HG03520 (cell line): ENCODE measurements at regions not wholly inside any gene's neighbourhood (a gene's known extent, or its start where the extent isn't known, plus 50 kb on each side); places are given as distances from the start of the nearest gene placed in this dataset.

Experiments used
- ATAC-seq: cut with Tn5 transposase; IDR thresholded peaks from one replicate; pipeline ENCODE4 v1.9.1; 2021; ENCODE audit warnings: mild to moderate bottlenecking, moderate library complexity; ENCODE audit not compliant: unreplicated experiment

DNA sequence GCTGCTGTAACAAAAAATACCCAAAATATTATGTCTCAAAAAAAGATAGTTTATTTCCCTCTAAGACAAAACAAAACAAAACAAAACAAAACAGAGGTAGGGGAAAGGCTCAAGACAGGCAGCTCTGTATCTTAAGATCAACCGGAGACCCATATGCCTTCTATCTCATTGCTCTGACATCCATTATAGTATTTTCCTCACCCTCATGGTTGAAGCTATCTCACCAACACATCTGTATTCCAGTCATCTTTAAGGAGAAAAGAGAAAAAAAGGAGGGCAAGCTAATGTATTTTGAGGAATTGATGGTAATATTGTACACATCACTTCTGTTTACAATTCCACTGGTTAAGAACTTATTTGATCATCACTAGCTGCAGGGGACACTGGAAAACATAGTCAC, 239.7 kb downstream of the ICOS start:
- no peak for ATAC-seq

GRCh38 chr2:204177251-204177976, 240.9 kb downstream of the ICOS start:
- peak; percentile 27 for ATAC-seq

- ATAC-seq: peak; percentile 76
Measured at GRCh38 chr2:204177977-204178522, 241.5 kb downstream of the ICOS start.

GRCh38 chr2:204180649-204181048, 244.1 kb downstream of the ICOS start:
- ATAC-seq: no peak

GRCh38 chr2:204183608-204184007, 247.0 kb downstream of the ICOS start:
- no peak for ATAC-seq

DNA sequence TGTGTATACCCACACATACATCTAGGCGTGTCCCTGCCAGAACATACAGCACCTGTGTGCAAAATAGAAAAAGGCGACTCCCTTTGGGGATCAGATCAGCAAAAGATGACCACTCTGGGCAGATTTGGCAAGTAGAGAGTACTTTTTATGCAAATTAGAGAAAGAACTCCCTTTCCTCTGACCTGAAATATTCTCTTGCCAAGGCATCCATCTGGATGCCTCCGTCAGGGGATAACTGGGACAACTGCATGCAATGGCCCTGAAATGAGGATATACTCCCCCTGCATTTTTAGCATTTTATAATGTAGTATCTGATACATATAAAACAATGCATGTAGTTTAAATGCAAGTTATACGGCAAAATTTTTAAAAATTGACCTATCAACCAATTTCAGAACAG, 247.7 kb downstream of the ICOS start:
- no peak for ATAC-seq

DNA sequence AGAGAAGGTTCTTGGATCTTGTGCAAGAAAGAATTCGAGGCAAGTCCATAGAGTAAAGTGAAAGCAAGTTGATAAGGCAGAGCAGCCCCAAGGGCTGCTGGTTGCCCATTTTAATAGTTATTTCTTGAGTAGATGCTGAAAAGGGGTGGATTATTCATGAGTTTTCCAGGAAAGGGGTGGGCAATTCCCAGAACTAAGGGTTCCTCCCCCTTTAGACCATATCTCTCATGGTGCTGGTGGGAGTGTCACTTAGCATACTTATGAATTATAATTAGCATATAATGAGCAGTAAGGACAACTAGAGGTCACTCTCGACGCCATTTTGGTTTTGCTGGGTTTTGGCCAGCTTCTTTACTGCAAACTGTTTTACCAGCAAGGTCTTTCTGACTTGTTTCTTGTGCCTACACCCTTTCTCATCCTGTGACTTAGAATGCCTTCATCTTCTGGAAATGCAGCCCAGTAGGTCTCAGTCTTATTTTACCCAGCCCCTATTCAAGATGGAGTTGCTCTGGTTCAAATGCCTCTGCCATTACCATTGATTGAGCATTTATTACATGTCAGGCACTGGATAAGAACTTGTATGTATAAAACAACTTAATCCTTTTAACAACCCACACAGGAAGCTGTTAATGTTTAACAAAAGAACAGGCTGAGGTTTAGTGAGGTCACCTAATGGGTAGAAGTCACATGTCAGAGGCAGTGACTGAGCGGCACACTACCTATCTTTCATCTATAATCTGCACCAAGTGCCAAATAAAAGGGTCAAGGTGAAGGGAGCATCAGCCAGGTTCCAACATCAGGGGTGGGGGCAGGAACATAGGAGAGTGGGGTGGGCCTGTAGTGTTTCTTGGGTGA, 250.9 kb downstream of the ICOS start:
- ATAC-seq: no peak

- ATAC-seq: no peak
Measured at GRCh38 chr2:204191574-204191973, 255.0 kb downstream of the ICOS start.

DNA sequence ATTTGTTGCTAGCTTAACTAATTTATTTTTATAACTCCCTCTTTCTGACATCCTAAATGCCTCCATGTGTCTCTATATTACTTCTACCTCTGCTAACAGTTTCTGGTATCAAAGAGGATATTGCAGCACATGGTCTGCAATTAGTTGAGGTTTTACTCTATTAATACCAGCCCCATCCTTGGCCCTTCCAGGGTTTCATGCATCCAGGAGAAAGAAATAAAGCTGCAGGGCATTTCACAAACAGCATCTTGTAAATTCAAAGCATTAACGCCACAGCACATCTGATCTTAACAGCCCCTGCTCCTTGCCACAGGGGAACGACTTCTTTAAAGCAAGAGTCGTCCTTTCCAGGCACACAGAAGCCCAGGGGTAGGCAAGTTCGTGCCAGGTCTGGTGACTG, 258.9 kb downstream of the ICOS start:
- ATAC-seq: no peak

DNA sequence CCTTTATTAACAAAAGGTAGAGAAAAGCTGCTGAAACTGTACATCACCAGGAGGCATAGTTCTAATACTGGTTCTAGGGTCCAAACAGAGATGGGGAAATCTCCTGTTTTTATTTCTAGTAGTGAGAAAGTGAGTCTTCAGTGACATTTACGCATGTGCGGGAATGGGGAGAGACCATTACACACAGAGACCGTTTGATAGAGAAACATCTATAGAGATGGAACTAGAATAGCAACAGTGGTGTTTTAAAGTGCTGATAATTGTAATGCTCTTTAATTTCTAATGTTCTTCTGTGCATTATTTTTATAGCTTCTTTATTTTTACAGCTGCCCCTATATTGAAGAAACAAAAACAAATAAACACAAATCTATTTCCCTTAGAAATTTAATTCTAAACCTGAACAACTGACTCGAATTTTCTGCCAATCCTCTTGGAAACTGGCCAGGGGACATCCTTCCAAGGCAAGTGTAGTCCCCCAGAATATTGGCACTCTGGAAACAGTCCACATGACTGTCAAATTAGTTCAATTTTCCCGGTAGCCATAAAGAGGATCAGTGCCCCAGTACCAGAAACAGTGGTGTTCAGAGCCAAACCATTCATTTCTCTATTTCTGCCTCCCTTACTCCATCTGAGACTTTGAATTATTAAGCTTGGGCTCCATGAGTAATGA, 260.9 kb downstream of the ICOS start:
- ATAC-seq: no peak

DNA sequence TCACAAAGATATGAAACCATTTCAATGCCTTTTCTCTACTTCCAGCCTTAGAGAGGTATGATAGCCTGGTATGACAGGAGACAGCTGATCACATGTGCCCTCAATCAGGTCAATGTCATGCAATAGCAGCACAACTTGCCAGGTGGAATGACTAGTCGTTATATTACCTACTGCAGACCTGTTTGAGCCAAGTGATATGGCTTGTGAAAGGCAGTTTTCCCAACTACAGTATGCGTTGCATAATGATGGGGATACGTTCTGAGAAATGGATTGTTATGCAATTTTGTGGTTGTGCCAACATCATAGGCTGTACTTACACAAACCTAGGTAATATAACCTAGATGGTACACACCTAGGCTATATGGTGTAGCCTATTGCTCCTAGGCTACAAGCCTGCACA, 262.8 kb downstream of the ICOS start:
- ATAC-seq: no peak

DNA sequence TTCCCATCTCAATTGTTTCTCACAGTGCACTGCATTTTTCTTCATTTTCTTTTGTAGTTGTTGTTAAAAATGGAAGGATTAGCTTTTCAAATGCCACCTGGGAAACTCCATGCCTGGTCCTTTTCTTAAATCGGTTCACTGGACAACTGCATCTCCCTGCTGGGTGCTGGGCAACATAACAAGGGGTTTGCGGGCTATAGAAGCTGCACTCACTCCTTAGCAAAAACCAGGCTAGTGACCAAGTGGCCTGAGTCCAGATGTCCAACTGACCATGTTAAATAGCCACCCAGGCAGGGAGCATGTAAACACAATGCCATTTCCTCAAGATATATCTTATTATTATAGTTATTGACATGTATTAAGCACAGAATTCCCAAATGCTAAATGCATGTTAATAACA, 264.9 kb downstream of the ICOS start:
- no peak for ATAC-seq

GRCh38 chr2:204202253-204202652, 265.7 kb downstream of the ICOS start:
- ATAC-seq: no peak

- no peak for ATAC-seq
Measured at GRCh38 chr2:204203704-204204103, 267.1 kb downstream of the ICOS start.

GRCh38 chr2:204205082-204205481, 268.5 kb downstream of the ICOS start:
- ATAC-seq: no peak

DNA sequence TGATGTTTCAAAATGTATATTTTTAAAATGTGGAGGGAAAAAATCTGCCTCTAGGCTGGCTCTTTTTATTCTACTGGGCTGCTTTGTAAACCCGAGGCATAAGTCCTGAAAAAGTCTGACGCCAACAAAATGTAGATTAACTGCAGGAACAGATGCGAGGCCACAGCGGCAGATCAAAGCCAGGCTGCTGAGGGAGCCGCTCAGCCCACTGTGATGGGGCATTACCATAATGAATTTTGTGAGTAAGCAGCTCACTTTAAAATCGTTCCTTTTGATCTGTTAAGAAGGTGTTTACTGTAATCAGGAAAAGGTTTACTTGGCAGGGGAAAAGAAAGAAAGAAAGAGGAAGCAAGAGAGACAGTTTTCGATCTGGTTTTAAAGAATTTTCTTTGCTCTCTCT, 269.0 kb downstream of the ICOS start:
- no peak for ATAC-seq

- no peak for ATAC-seq
Measured at GRCh38 chr2:204207866-204208265, 271.3 kb downstream of the ICOS start.

GRCh38 chr2:204213588-204213987, 277.0 kb downstream of the ICOS start:
- ATAC-seq: no peak

GRCh38 chr2:204218040-204218439, 281.5 kb downstream of the ICOS start:
- ATAC-seq: no peak

- ATAC-seq: no peak
Measured at GRCh38 chr2:204219196-204219595, 282.6 kb downstream of the ICOS start.

- ATAC-seq: no peak
Measured at GRCh38 chr2:204220896-204221295, 284.3 kb downstream of the ICOS start.
